Hepatocyte (in vitro differentiated cells): ENCODE measurements at regions not wholly inside any gene's neighbourhood (a gene's known extent, or its start where the extent isn't known, plus 50 kb on each side); places are given as distances from the start of the nearest gene placed in this dataset.

Experiments used
- DNase-seq: peaks from one replicate; pipeline ENCODE4 v3.0.0-alpha.2; 2016; ENCODE audit warnings: low spot score
- H2AFZ ChIP-seq: fragments of 200-600 bp; sonication (generic); 2 replicates; pipeline ENCODE4 v1.6.0; 2016; ENCODE audit warnings: antibody characterized with exemption, mild to moderate bottlenecking
- H3K27ac ChIP-seq: fragments of 200-600 bp; sonication (generic); 2 replicates; pipeline ENCODE4 v1.5.1; 2016; ENCODE audit warnings: mild to moderate bottlenecking
- H3K27me3 ChIP-seq: fragments of 200-600 bp; sonication (generic); 2 replicates; pipeline ENCODE4 v1.6.1; 2016
- H3K36me3 ChIP-seq: fragments of 200-600 bp; sonication (generic); replicated peaks from 2 replicates; pipeline ENCODE4 v1.5.1; 2016; ENCODE audit warnings: low read depth; ENCODE audit not compliant: insufficient read depth
- H3K4me1 ChIP-seq: fragments of 200-600 bp; sonication (generic); 2 replicates; pipeline ENCODE4 v1.5.1; 2016; ENCODE audit warnings: mild to moderate bottlenecking, moderate library complexity; ENCODE audit not compliant: insufficient read depth
- H3K4me2 ChIP-seq: fragments of 200-600 bp; sonication (generic); 2 replicates; pipeline ENCODE4 v1.6.0; 2016
- H3K4me3 ChIP-seq: fragments of 200-600 bp; sonication (generic); 2 replicates; pipeline ENCODE4 v1.5.1; 2016; ENCODE audit warnings: mild to moderate bottlenecking
- H3K79me2 ChIP-seq: fragments of 200-600 bp; sonication (generic); 2 replicates; pipeline ENCODE4 v1.6.0; 2017; ENCODE audit warnings: mild to moderate bottlenecking
- H3K9me2 ChIP-seq: fragments of 200-600 bp; sonication (generic); replicated peaks from 2 replicates; pipeline ENCODE4 v1.6.0; 2017; ENCODE audit warnings: mild to moderate bottlenecking; ENCODE audit not compliant: insufficient read depth
- H3K9me3 ChIP-seq: fragments of 200-600 bp; sonication (generic); 2 replicates; pipeline ENCODE4 v1.5.1; 2016; ENCODE audit warnings: low read depth, mild to moderate bottlenecking
- H4K20me1 ChIP-seq: fragments of 200-600 bp; sonication (generic); 2 replicates; pipeline ENCODE4 v1.6.0; 2016; ENCODE audit warnings: mild to moderate bottlenecking; ENCODE audit not compliant: insufficient read depth, poor library complexity, severe bottlenecking
- EZH2 ChIP-seq: fragments of 200-600 bp; sonication (generic); IDR thresholded peaks from 2 replicates; pipeline ENCODE4 v1.6.1; 2016; ENCODE audit warnings: antibody characterized with exemption, mild to moderate bottlenecking, borderline replicate concordance
- EZH2phosphoT487 ChIP-seq: fragments of 200-600 bp; sonication (generic); IDR thresholded peaks from one replicate; pipeline ENCODE4 v1.6.1; 2018; ENCODE audit warnings: antibody characterized with exemption, mild to moderate bottlenecking, low read depth, moderate library complexity; ENCODE audit not compliant: unreplicated experiment, severe bottlenecking
- WGBS: methylation state at CpG from one replicate; pipeline ENCODE4 v1.1.6; 2016; ENCODE audit warnings: low lambda C conversion rate; ENCODE audit errors: missing lambda C conversion rate; 5-methylcytosine and 5-hydroxymethylcytosine counted together
- TF ChIP-seq, protein P1 (sequence below): fragments of 200-600 bp; sonication (generic); IDR thresholded peaks from 2 replicates; pipeline ENCODE4 v1.5.1; 2016; ENCODE audit warnings: antibody characterized with exemption, mild to moderate bottlenecking; ENCODE audit not compliant: poor library complexity

DNA sequence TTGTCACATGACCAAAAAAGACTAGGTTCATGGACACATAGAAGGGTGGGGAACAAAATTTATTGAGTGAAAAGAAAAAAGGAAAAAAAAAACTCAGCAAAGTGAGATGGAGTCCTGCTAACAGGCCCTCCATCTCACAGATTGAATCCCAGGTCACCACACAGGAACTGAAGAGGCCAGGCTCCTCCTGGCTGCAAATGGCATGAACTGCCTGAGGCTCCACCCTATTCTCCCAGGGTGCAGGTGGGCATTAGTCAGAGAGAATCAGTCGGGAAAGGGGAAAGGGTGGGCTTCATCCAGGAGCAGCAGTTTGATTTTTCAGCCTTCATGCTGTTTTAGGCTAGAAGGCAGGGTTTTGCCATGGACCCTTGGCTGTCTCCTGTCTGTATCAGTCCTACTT is 128.5 kb upstream of the GRID2 start:
- Histone ChIP-seq H3K36me3 (no peaks in the 10 kb centered on the region), H2AFZ (no peak overlapping the region), H3K27ac (no peak overlapping the region), H3K9me3 (no peaks in the 10 kb centered on the region), H4K20me1 (no peaks in the 10 kb centered on the region), H3K79me2 (no peaks in the 10 kb centered on the region), H3K4me3 (no peak overlapping the region), H3K4me2 (no peak overlapping the region), H3K27me3 (no peaks in the 10 kb centered on the region), H3K4me1 (no peaks in the 10 kb centered on the region), H3K9me2 (no peaks in the 10 kb centered on the region)
- no peak for DNase-seq
- TF ChIP-seq, protein P1, sequence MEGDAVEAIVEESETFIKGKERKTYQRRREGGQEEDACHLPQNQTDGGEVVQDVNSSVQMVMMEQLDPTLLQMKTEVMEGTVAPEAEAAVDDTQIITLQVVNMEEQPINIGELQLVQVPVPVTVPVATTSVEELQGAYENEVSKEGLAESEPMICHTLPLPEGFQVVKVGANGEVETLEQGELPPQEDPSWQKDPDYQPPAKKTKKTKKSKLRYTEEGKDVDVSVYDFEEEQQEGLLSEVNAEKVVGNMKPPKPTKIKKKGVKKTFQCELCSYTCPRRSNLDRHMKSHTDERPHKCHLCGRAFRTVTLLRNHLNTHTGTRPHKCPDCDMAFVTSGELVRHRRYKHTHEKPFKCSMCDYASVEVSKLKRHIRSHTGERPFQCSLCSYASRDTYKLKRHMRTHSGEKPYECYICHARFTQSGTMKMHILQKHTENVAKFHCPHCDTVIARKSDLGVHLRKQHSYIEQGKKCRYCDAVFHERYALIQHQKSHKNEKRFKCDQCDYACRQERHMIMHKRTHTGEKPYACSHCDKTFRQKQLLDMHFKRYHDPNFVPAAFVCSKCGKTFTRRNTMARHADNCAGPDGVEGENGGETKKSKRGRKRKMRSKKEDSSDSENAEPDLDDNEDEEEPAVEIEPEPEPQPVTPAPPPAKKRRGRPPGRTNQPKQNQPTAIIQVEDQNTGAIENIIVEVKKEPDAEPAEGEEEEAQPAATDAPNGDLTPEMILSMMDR: no peak
- TF ChIP-seq EZH2phosphoT487 (no peak), EZH2 (no peak)
- WGBS: 53% methylated on average over 1 of the region's 1 CpG

GRCh38 chr4:92182006-92182735 is 121.6 kb upstream of the GRID2 start:
- Histone ChIP-seq H3K4me2 (no peak overlapping the region), H2AFZ (no peak overlapping the region), H3K79me2 (no peaks in the 10 kb centered on the region), H3K4me1 (no peaks in the 10 kb centered on the region), H3K9me3 (no peaks in the 10 kb centered on the region), H3K9me2 (no peaks in the 10 kb centered on the region), H4K20me1 (no peaks in the 10 kb centered on the region), H3K27me3 (no peaks in the 10 kb centered on the region), H3K4me3 (no peak overlapping the region), H3K36me3 (no peaks in the 10 kb centered on the region), H3K27ac (no peak overlapping the region)
- TF ChIP-seq EZH2 (no peak), EZH2phosphoT487 (no peak)
- TF ChIP-seq, protein P1: no peak
- 97% methylated on average over 36 of the region's 36 CpGs for WGBS
- no peak for DNase-seq

- Histone ChIP-seq H3K4me2 (no peak overlapping the region), H3K9me2 (no peaks in the 10 kb centered on the region), H3K9me3 (no peaks in the 10 kb centered on the region), H3K4me1 (no peaks in the 10 kb centered on the region), H3K36me3 (no peaks in the 10 kb centered on the region), H3K79me2 (no peaks in the 10 kb centered on the region), H3K27ac (no peak overlapping the region), H4K20me1 (no peaks in the 10 kb centered on the region), H3K27me3 (no peaks in the 10 kb centered on the region), H2AFZ (no peak overlapping the region), H3K4me3 (no peak overlapping the region)
- TF ChIP-seq EZH2phosphoT487: no peak
- TF ChIP-seq EZH2: no peak
- TF ChIP-seq, protein P1: no peak
- DNase-seq: no peak
- WGBS: 95% methylated on average over 32 of the region's 33 CpGs
These were observed 120.9 kb upstream of the GRID2 start for GRCh38 chr4:92182736-92183407.
